Upper lobe of left lung (tissue), 6 donors: ENCODE measurements at regions not wholly inside any gene's neighbourhood (a gene's known extent, or its start where the extent isn't known, plus 50 kb on each side); places are given as distances from the start of the nearest gene placed in this dataset.
A peak's percentile ranks its signal among the peaks of the same experiment; 100 is the strongest.

ENCODE experiments used
- ATAC-seq, 2 donors: fragments of 200-7000 bp; cut with Tn5 transposase; one replicate each; pipeline ENCODE4 v1.9.1; 2022; ENCODE audit warnings: mild to moderate bottlenecking in 2 of 2, moderate library complexity in 2 of 2; ENCODE audit not compliant: low FRiP score in 2 of 2
- DNase-seq, 2 donors: peaks; one replicate each; pipeline ENCODE4 v3.0.0-alpha.2; 2019 to 2020
- H3K27ac ChIP-seq, 4 donors: fragments of 200-600 bp; sonication (generic); one replicate each; pipeline ENCODE4 v1.5.1; 2016 to 2019
- H3K27me3 ChIP-seq, 4 donors: fragments of 200-600 bp; sonication (generic); one replicate each; pipeline ENCODE4 v1.5.1; 2017 to 2019
- H3K36me3 ChIP-seq, 4 donors: fragments of 200-600 bp; sonication (generic); one replicate each; pipeline ENCODE4 v1.5.1; 2016 to 2019
- H3K4me1 ChIP-seq, 4 donors: fragments of 200-600 bp; sonication (generic); one replicate each; pipeline ENCODE4 v1.5.1; 2018 to 2019
- H3K4me3 ChIP-seq, 4 donors: fragments of 200-600 bp; sonication (generic); one replicate each; pipeline ENCODE4 v1.5.1; 2017 to 2019; ENCODE audit warnings: mild to moderate bottlenecking in 2 of 4, moderate library complexity in 1 of 4
- H3K9me3 ChIP-seq, 4 donors: fragments of 200-600 bp; sonication (generic); one replicate each; pipeline ENCODE4 v1.5.1; 2018 to 2019
- CTCF ChIP-seq, 6 experiments: fragments of 450-650 bp in 4 of 6; fragments of 200-600 bp in 2 of 6; sonication (generic) in 2 of 6; IDR thresholded peaks; one replicate each; pipeline ENCODE4 v1.5.1; 2016 to 2019; ENCODE audit warnings: antibody characterized with exemption in 6 of 6
- EP300 ChIP-seq, 4 donors: sonication (generic); formaldehyde crosslinking; IDR thresholded peaks; one replicate each; pipeline ENCODE4 v1.5.1; 2017; ENCODE audit warnings: antibody characterized with exemption in 4 of 4, control low read depth in 2 of 4
- POLR2A ChIP-seq, 4 donors: fragments of 450-650 bp; IDR thresholded peaks; one replicate each; pipeline ENCODE4 v1.5.1; 2016 to 2017; ENCODE audit warnings: antibody characterized with exemption in 4 of 4, mild to moderate bottlenecking in 2 of 4
- POLR2AphosphoS5 ChIP-seq, 2 donors: sonication (generic); formaldehyde crosslinking; IDR thresholded peaks; one replicate each; pipeline ENCODE4 v1.5.1; 2017; ENCODE audit warnings: antibody characterized with exemption in 2 of 2
- WGBS, 2 donors: methylation state at CpG; one replicate each; pipeline ENCODE4 v1.1.5; 2017 to 2018; 5-methylcytosine and 5-hydroxymethylcytosine counted together
- donor health status: DM: no; HTN: no; CAD: no; lungs with moderate emphysema.
- donor health status: DM: no; HTN: yes; CAD: no; lungs with severe emphysema.

GRCh38 chr4:183821076-183821853 is 83.8 kb upstream of the STOX2 start:
- Histone ChIP-seq H3K9me3 (no peaks in the 10 kb centered on the region), H3K4me1 (no peaks in the 10 kb centered on the region), H3K27me3 (no peaks in the 10 kb centered on the region), H3K36me3 (no peaks in the 10 kb centered on the region), H3K4me3 (no peak overlapping the region), H3K27ac (no peak overlapping the region)
- ATAC-seq, result no peak
- 71 to 80% methylated on average over 10 of the region's 10 CpGs for WGBS, 2 donors
- peak in 1 of 2 donors; percentile 16 for DNase-seq
- TF ChIP-seq EP300 (IDR thresholded peaks at IDR 0.05) (no peak), CTCF (IDR thresholded peaks at IDR 0.05) (no peak), POLR2A (IDR thresholded peaks at IDR 0.05) (no peak), POLR2AphosphoS5 (IDR thresholded peaks at IDR 0.05) (no peak)

- DNase-seq (no peak), ATAC-seq (peak in 1 of 2 donors; percentile 89)
- Histone ChIP-seq H3K27ac (no peak overlapping the region), H3K27me3 (no peaks in the 10 kb centered on the region), H3K36me3 (no peaks in the 10 kb centered on the region), H3K4me3 (no peak overlapping the region), H3K9me3 (no peaks in the 10 kb centered on the region), H3K4me1 (peaks cover 0 to 8% (median 2%) of the 10 kb centered on the region in 4 donors)
- 73 to 85% methylated on average over 7 of the region's 7 CpGs for WGBS, 2 donors
- no peak for TF ChIP-seq EP300 (IDR thresholded peaks at IDR 0.05)
- no peak for TF ChIP-seq POLR2A (IDR thresholded peaks at IDR 0.05)
- no peak for TF ChIP-seq POLR2AphosphoS5 (IDR thresholded peaks at IDR 0.05)
- no peak for TF ChIP-seq CTCF (IDR thresholded peaks at IDR 0.05)
Observed at GRCh38 chr4:183823434-183823833, 81.7 kb upstream of the STOX2 start.

- no peak overlapping the region for H3K4me3 ChIP-seq
- H3K4me1 ChIP-seq, result peaks cover 2 to 18% (median 6%) of the 10 kb centered on the region in 4 donors
- H3K36me3 ChIP-seq, result no peaks in the 10 kb centered on the region
- no peak for TF ChIP-seq POLR2AphosphoS5 (IDR thresholded peaks at IDR 0.05)
- no peak for TF ChIP-seq EP300 (IDR thresholded peaks at IDR 0.05)
- TF ChIP-seq POLR2A (IDR thresholded peaks at IDR 0.05), result no peak
- no peak for TF ChIP-seq CTCF (IDR thresholded peaks at IDR 0.05)
- no peak overlapping the region for H3K27ac ChIP-seq
- H3K9me3 ChIP-seq, result no peaks in the 10 kb centered on the region
- peak in 1 of 2 donors; percentile 58 for DNase-seq
- H3K27me3 ChIP-seq, result no peaks in the 10 kb centered on the region
- ATAC-seq, result no peak
- 94 to 96% methylated on average over 17 to 18 of the region's 18 CpGs for WGBS, 2 donors
Observed at GRCh38 chr4:183825346-183825745, 79.8 kb upstream of the STOX2 start.

- Histone ChIP-seq H3K27me3 (no peaks in the 10 kb centered on the region), H3K4me3 (no peak overlapping the region), H3K9me3 (no peaks in the 10 kb centered on the region), H3K36me3 (no peaks in the 10 kb centered on the region), H3K4me1 (peaks cover 11 to 29% (median 16%) of the 10 kb centered on the region in 4 donors), H3K27ac (no peak overlapping the region)
- 84 to 89% methylated on average over 10 of the region's 10 CpGs for WGBS, 2 donors
- TF ChIP-seq CTCF (IDR thresholded peaks at IDR 0.05) (no peak), POLR2A (IDR thresholded peaks at IDR 0.05) (no peak), POLR2AphosphoS5 (IDR thresholded peaks at IDR 0.05) (no peak), EP300 (IDR thresholded peaks at IDR 0.05) (no peak)
- ATAC-seq (no peak), DNase-seq (no peak)
Observed at GRCh38 chr4:183826461-183826860, 78.6 kb upstream of the STOX2 start.

- DNase-seq, result no peak
- no peaks in the 10 kb centered on the region for H3K36me3 ChIP-seq
- no peak overlapping the region for H3K27ac ChIP-seq
- H3K4me1 ChIP-seq, result peaks cover 19 to 39% (median 23%) of the 10 kb centered on the region in 4 donors
- TF ChIP-seq POLR2A (IDR thresholded peaks at IDR 0.05), result no peak
- no peak for TF ChIP-seq EP300 (IDR thresholded peaks at IDR 0.05)
- TF ChIP-seq CTCF (IDR thresholded peaks at IDR 0.05), result no peak
- TF ChIP-seq POLR2AphosphoS5 (IDR thresholded peaks at IDR 0.05), result no peak
- WGBS, 2 donors, result 22 to 24% methylated on average over 6 of the region's 6 CpGs
- no peaks in the 10 kb centered on the region for H3K27me3 ChIP-seq
- H3K4me3 ChIP-seq, result no peak overlapping the region
- no peaks in the 10 kb centered on the region for H3K9me3 ChIP-seq
- no peak for ATAC-seq
Observed at GRCh38 chr4:183828125-183828524, 77.0 kb upstream of the STOX2 start.
